K562 (cell line): ENCODE measurements at regions not wholly inside any gene's neighbourhood (a gene's known extent, or its start where the extent isn't known, plus 50 kb on each side); places are given as distances from the start of the nearest gene placed in this dataset.
"Not testable (repeated sequence)": the region's sequence is repeated elsewhere in the genome, so short reads cannot be mapped to it uniquely, and the experiment has no call there.

Experiments used
- CEBPG ChIP-seq, 3 experiments: fragments of 200-800 bp in 1 of 3; sonication (Bioruptor generic) in 1 of 3; sonication (generic) in 1 of 3; formaldehyde crosslinking in 1 of 3; IDR thresholded peaks in 2 of 3; conservative IDR thresholded peaks in 1 of 3; 2 replicates each; pipeline versions ENCODE4 v1.6.1 to v1.8.0; 2016 to 2022; ENCODE audit warnings: missing compliant biosample characterization in 2 of 3, missing genetic modification characterization in 2 of 3, mild to moderate bottlenecking in 1 of 3, missing genetic modification reagents in 1 of 3
- EZH2 ChIP-seq: IDR thresholded peaks from 2 replicates; pipeline ENCODE4 v1.6.1; 2012; ENCODE audit warnings: low read depth, mild to moderate bottlenecking, inconsistent platforms, low read length, borderline replicate concordance
- FOXA1 ChIP-seq: fragments of 450-650 bp; IDR thresholded peaks from 2 replicates; pipeline ENCODE4 v1.6.1; 2016; ENCODE audit warnings: mild to moderate bottlenecking, borderline replicate concordance
- POLR2A ChIP-seq: fragments of 450-650 bp; conservative IDR thresholded peaks from 2 replicates; pipeline ENCODE4 v1.6.1; 2016
- POLR2AphosphoS5 ChIP-seq: IDR thresholded peaks from 2 replicates; pipeline ENCODE4 v1.6.1; 2011; ENCODE audit warnings: mild to moderate bottlenecking, low read depth, low read length, moderate library complexity; ENCODE audit not compliant: control insufficient read depth, insufficient read depth
- RNF2 ChIP-seq: sonication (generic); IDR thresholded peaks from 2 replicates; pipeline ENCODE4 v1.6.1; 2016
- SMC3 ChIP-seq: conservative IDR thresholded peaks from 2 replicates; pipeline ENCODE4 v1.6.1; 2011; ENCODE audit warnings: low read depth, low read length, improper control_type of control experiment; ENCODE audit not compliant: insufficient read depth
- TCF7L2 ChIP-seq: fragments of 150-350 bp; IDR thresholded peaks from 2 replicates; pipeline ENCODE4 v1.6.1; 2016; ENCODE audit warnings: low read depth, mild to moderate bottlenecking, low read length, moderate library complexity
- ZNF124 ChIP-seq: sonication (generic); formaldehyde crosslinking; IDR thresholded peaks from 2 replicates; pipeline ENCODE4 v1.8.1; 2022; ENCODE audit warnings: missing genetic modification reagents
- TF ChIP-seq, protein P1 (sequence below): fragments of 250-450 bp; sonication (Bioruptor Pico); IDR thresholded peaks from 2 replicates; pipeline ENCODE4 v1.8.0; 2021; ENCODE audit warnings: moderate library complexity, mild to moderate bottlenecking, inconsistent platforms
- TF ChIP-seq, protein P2 (sequence below), 2 experiments: fragments of 450-650 bp in 1 of 2; sonication (generic) in 1 of 2; formaldehyde crosslinking in 1 of 2; IDR thresholded peaks in 1 of 2; conservative IDR thresholded peaks in 1 of 2; 2 replicates each; pipeline versions ENCODE4 v1.6.1 to v1.8.1; 2016 to 2023; ENCODE audit warnings: mild to moderate bottlenecking in 2 of 2, moderate library complexity in 2 of 2, inconsistent platforms in 1 of 2, missing genetic modification reagents in 1 of 2
- TF ChIP-seq, protein P3 (sequence below): IDR thresholded peaks from 2 replicates; pipeline ENCODE4 v1.6.1; 2012; ENCODE audit warnings: low read depth, low read length, improper control_type of control experiment, borderline replicate concordance

DNA sequence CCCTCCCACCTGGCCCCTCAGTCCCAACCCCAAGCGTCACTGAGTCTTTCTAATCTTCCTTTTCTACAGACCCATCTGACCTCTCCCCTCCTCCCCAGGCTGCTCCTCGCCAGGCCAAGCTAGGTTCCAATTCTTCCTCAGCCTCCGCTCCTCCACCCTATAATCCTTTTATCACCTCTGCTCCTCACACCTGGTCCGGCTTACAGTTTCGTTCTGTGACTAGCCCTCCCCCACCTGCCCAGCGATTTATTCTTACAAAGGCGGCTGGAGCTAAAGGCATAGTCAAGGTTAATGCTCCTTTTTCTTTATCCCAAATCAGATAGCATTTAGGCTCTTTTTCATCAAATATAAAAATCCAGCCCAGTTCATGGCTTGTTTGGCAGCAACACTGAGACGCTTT lies 214.5 kb upstream of the ANXA10 start:
- TF ChIP-seq, protein P1, sequence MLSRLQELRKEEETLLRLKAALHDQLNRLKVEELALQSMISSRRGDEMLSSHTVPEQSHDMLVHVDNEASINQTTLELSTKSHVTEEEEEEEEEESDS (CRISPR knock-in tag) = not testable (repeated sequence)
- TF ChIP-seq, protein P2, sequence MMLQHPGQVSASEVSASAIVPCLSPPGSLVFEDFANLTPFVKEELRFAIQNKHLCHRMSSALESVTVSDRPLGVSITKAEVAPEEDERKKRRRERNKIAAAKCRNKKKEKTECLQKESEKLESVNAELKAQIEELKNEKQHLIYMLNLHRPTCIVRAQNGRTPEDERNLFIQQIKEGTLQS (IDR thresholded peaks at IDR 0.05) = not testable (repeated sequence)
- TF ChIP-seq, protein P2 (CRISPR knock-in tag; conservative IDR thresholded peaks at IDR 0.05) = not testable (repeated sequence)
- TF ChIP-seq FOXA1; TCF7L2; POLR2AphosphoS5; ZNF124 (CRISPR knock-in tag); POLR2A; EZH2; RNF2; CEBPG (CRISPR knock-in tag; IDR thresholded peaks at IDR 0.05); CEBPG (tag; conservative IDR thresholded peaks at IDR 0.05 in 1 of 2, IDR thresholded peaks at IDR 0.05 in 1 of 2); SMC3: not testable (repeated sequence)
- TF ChIP-seq, protein P3, sequence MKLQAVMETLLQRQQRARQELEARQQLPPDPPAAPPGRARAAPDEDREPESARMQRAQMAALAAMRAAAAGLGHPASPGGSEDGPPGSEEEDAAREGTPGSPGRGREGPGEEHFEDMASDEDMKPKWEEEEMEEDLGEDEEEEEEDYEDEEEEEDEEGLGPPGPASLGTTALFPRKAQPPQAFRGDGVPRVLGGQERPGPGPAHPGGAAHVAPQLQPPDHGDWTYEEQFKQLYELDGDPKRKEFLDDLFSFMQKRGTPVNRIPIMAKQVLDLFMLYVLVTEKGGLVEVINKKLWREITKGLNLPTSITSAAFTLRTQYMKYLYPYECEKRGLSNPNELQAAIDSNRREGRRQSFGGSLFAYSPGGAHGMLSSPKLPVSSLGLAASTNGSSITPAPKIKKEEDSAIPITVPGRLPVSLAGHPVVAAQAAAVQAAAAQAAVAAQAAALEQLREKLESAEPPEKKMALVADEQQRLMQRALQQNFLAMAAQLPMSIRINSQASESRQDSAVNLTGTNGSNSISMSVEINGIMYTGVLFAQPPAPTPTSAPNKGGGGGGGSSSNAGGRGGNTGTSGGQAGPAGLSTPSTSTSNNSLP = not testable (repeated sequence)
